Fibroblast of mammary gland (primary cell): ENCODE measurements at regions not wholly inside any gene's neighbourhood (a gene's known extent, or its start where the extent isn't known, plus 50 kb on each side); places are given as distances from the start of the nearest gene placed in this dataset.

Experiments
- DNase-seq: peaks from one replicate; pipeline ENCODE4 v3.0.0-alpha.2; 2010; ENCODE audit warnings: low read depth
- H3K4me3 ChIP-seq: 2 replicates; pipeline ENCODE4 v1.5.1; 2011; ENCODE audit warnings: low read depth, mild to moderate bottlenecking, low read length, moderate library complexity; ENCODE audit not compliant: control insufficient read depth
- CTCF ChIP-seq: conservative IDR thresholded peaks from 2 replicates; pipeline ENCODE4 v1.5.1; 2011; ENCODE audit warnings: low read depth, low read length, inconsistent platforms; ENCODE audit not compliant: control insufficient read depth, insufficient read depth

GRCh38 chr2:172374318-172375240, 52.8 kb upstream of the ITGA6 start:
- no peak for DNase-seq
- H3K4me3 ChIP-seq, result no peak overlapping the region
- TF ChIP-seq CTCF, result no peak

- no peak for TF ChIP-seq CTCF
- DNase-seq, result peak; percentile 2
- H3K4me3 ChIP-seq, result no peak overlapping the region
These were observed 52.1 kb upstream of the ITGA6 start for GRCh38 chr2:172375251-172375650.

- no peak overlapping the region for H3K4me3 ChIP-seq
- no peak for TF ChIP-seq CTCF
- no peak for DNase-seq
These were observed 51.4 kb upstream of the ITGA6 start for GRCh38 chr2:172376016-172376415.

GRCh38 chr2:172376505-172377125, 50.8 kb upstream of the ITGA6 start:
- TF ChIP-seq CTCF, result no peak
- H3K4me3 ChIP-seq, result no peak overlapping the region
- no peak for DNase-seq

GRCh38 chr2:172377408-172377807, 50.0 kb upstream of the ITGA6 start:
- no peak for DNase-seq
- TF ChIP-seq CTCF, result no peak
- H3K4me3 ChIP-seq, result no peak overlapping the region
